HCT116 (cell line): ENCODE measurements at regions not wholly inside any gene's neighbourhood (a gene's known extent, or its start where the extent isn't known, plus 50 kb on each side); places are given as distances from the start of the nearest gene placed in this dataset.

Experiments used
- ATAC-seq: fragments of 200-7000 bp; cut with Tn5 transposase; 2 replicates; pipeline ENCODE4 v1.9.1; 2020; ENCODE audit warnings: mild to moderate bottlenecking, moderate library complexity
- BruUV-seq: library from RNA; stranded (reverse); fragments of 400-500 nt; replicated peaks from 2 replicates; lab custom pipeline; 2021; lab: Mats Ljungman, UMichigan
- CTCF ChIA-PET: fragments of 300-600 bp; sonication (Branson Sonifier 250); formaldehyde crosslinking; loops from one replicate; lab custom pipeline; 2021; ENCODE audit warnings: antibody characterized with exemption; lab: Charles Lee
- POLR2A ChIA-PET: fragments of 300-600, 350-600 bp; sonication (Branson Sonifier 250); formaldehyde crosslinking; loops from one replicate; lab custom pipeline; 2021; ENCODE audit warnings: antibody characterized with exemption; lab: Charles Lee
- RAD21 ChIA-PET, 2 experiments: fragments of 300-600 bp; sonication (Branson Sonifier 250); formaldehyde crosslinking; loops; one replicate each; lab custom pipeline; 2023; ENCODE audit warnings: low total read pairs in 2 of 2; ENCODE audit not compliant: uncharacterized antibody in 2 of 2, unreplicated experiment in 2 of 2, low non-redundant PET in 1 of 2; lab: Charles Lee
- DNase-seq: peaks from one replicate; pipeline ENCODE4 v3.0.0-alpha.2; 2010; ENCODE audit warnings: low read depth, low spot score
- H2AFZ ChIP-seq: fragments of 200-600 bp; shearing (Covaris generic), sonication (generic); 2 replicates; pipeline ENCODE4 v1.6.1; 2017; ENCODE audit warnings: low read depth, mixed run types, mixed read lengths, antibody characterized with exemption, low read length; ENCODE audit not compliant: poor library complexity, severe bottlenecking
- H3K27ac ChIP-seq: 2 replicates; pipeline ENCODE4 v1.5.1; 2012; ENCODE audit warnings: low read depth, low read length
- H3K27me3 ChIP-seq: fragments of 200-600 bp; sonication (generic); 2 replicates; pipeline ENCODE4 v1.6.1; 2016; ENCODE audit warnings: mixed run types, low read length, mixed read lengths; ENCODE audit not compliant: insufficient read depth
- H3K36me3 ChIP-seq, 2 experiments: fragments of 200-500 bp in 1 of 2; fragments of 200-600 bp in 1 of 2; sonication (Bioruptor generic) in 1 of 2; sonication (generic) in 1 of 2; 2 replicates each; pipeline versions ENCODE4 v1.5.1 to v1.6.1; 2014 to 2016; ENCODE audit warnings: low read length in 2 of 2, inconsistent platforms in 1 of 2, mixed read lengths in 1 of 2, mixed run types in 1 of 2; ENCODE audit not compliant: insufficient read depth in 2 of 2, control insufficient read depth in 1 of 2
- H3K4me1 ChIP-seq, 2 experiments: fragments of 200-600 bp in 1 of 2; sonication (generic) in 1 of 2; 2 replicates each; pipeline versions ENCODE4 v1.5.1 to v1.6.1; 2012 to 2017; ENCODE audit warnings: low read length in 2 of 2, inconsistent platforms in 1 of 2, mild to moderate bottlenecking in 1 of 2, mixed read lengths in 1 of 2, mixed run types in 1 of 2, moderate library complexity in 1 of 2; ENCODE audit not compliant: insufficient read depth in 2 of 2, control insufficient read depth in 1 of 2
- H3K4me2 ChIP-seq: fragments of 200-600 bp; sonication (generic); 2 replicates; pipeline ENCODE4 v1.6.1; 2017; ENCODE audit warnings: mixed run types, low read length, mixed read lengths
- H3K4me3 ChIP-seq, 2 experiments: fragments of 200-600 bp in 1 of 2; sonication (generic) in 1 of 2; replicated peaks in 1 of 2; 2 replicates each; pipeline ENCODE4 v1.5.1; 2011 to 2016; ENCODE audit warnings: low read length in 2 of 2, control low read depth in 1 of 2, low read depth in 1 of 2, mild to moderate bottlenecking in 1 of 2, mixed read lengths in 1 of 2, mixed run types in 1 of 2
- H3K79me2 ChIP-seq: fragments of 200-600 bp; sonication (generic); 2 replicates; pipeline ENCODE4 v1.6.1; 2017; ENCODE audit warnings: mild to moderate bottlenecking, mixed run types, low read length, moderate library complexity, mixed read lengths; ENCODE audit not compliant: insufficient read depth
- H3K9ac ChIP-seq: fragments of 200-600 bp; sonication (generic); 2 replicates; pipeline ENCODE4 v1.6.1; 2016; ENCODE audit warnings: low read length, mixed read lengths
- H3K9me2 ChIP-seq: fragments of 200-600 bp; sonication (generic), shearing (Covaris generic); 2 replicates; pipeline ENCODE4 v1.6.1; 2017; ENCODE audit warnings: mixed run types, mild to moderate bottlenecking, moderate library complexity; ENCODE audit not compliant: insufficient read depth
- H3K9me3 ChIP-seq, 2 experiments: fragments of 200-500 bp in 1 of 2; fragments of 200-600 bp in 1 of 2; sonication (Bioruptor generic) in 1 of 2; sonication (generic) in 1 of 2; 2 replicates each; pipeline ENCODE4 v1.6.1; 2014 to 2017; ENCODE audit warnings: low read length in 2 of 2, mixed read lengths in 2 of 2, inconsistent platforms in 1 of 2, low read depth in 1 of 2, mild to moderate bottlenecking in 1 of 2, mixed run types in 1 of 2, moderate library complexity in 1 of 2; ENCODE audit not compliant: control insufficient read depth in 1 of 2, insufficient read depth in 1 of 2
- H4K20me1 ChIP-seq: fragments of 200-600 bp; sonication (generic), shearing (Covaris generic); 2 replicates; pipeline ENCODE4 v1.6.1; 2017; ENCODE audit warnings: mixed run types, mild to moderate bottlenecking, moderate library complexity; ENCODE audit not compliant: insufficient read depth
- EGR1 ChIP-seq: IDR thresholded peaks from 2 replicates; pipeline ENCODE4 v1.6.1; 2012; ENCODE audit warnings: low read depth
- ELF1 ChIP-seq: IDR thresholded peaks from 2 replicates; pipeline ENCODE4 v1.6.1; 2012; ENCODE audit warnings: low read depth, borderline replicate concordance
- EZH2phosphoT487 ChIP-seq: fragments of 200-600 bp; IDR thresholded peaks from 2 replicates; pipeline ENCODE4 v1.6.1; 2018; ENCODE audit warnings: antibody characterized with exemption, borderline replicate concordance
- FOSL1 ChIP-seq: IDR thresholded peaks from 2 replicates; pipeline ENCODE4 v1.6.1; 2012; ENCODE audit warnings: low read depth
- POLR2A ChIP-seq: IDR thresholded peaks from 2 replicates; pipeline ENCODE4 v1.7.0; 2011; ENCODE audit warnings: borderline replicate concordance; ENCODE audit not compliant: insufficient read depth, insufficient read length; ENCODE audit errors: extremely low read depth
- POLR2AphosphoS5 ChIP-seq: IDR thresholded peaks from 2 replicates; pipeline ENCODE4 v1.6.1; 2011; ENCODE audit warnings: mild to moderate bottlenecking, low read depth, low read length, moderate library complexity
- SIN3A ChIP-seq: IDR thresholded peaks from 2 replicates; pipeline ENCODE4 v1.6.1; 2012; ENCODE audit warnings: low read depth
- SP1 ChIP-seq: IDR thresholded peaks from 2 replicates; pipeline ENCODE4 v1.6.1; 2012; ENCODE audit warnings: low read depth
- TCF7L2 ChIP-seq: IDR thresholded peaks from 2 replicates; pipeline ENCODE4 v1.7.0; 2011; ENCODE audit warnings: borderline replicate concordance, inconsistent platforms; ENCODE audit not compliant: insufficient read depth, insufficient read length; ENCODE audit errors: extremely low read depth
- ZBTB33 ChIP-seq: IDR thresholded peaks from 2 replicates; pipeline ENCODE4 v1.6.1; 2011; ENCODE audit warnings: mild to moderate bottlenecking, low read length, moderate library complexity; ENCODE audit not compliant: insufficient replicate concordance; ENCODE audit errors: extremely low read depth
- ZFX ChIP-seq: fragments of 450-650 bp; IDR thresholded peaks from 2 replicates; pipeline ENCODE4 v1.6.1; 2017
- intact Hi-C: fragments of 100-400 bp; cut with micrococcal nuclease; formaldehyde crosslinking; loops from 2 replicates; pipeline ENCODE4 v1.10.0; 2022

GRCh38 chr13:110056640-110057039, 250.3 kb downstream of the COL4A1 start:
- H3K27ac ChIP-seq, result no peak overlapping the region
- H2AFZ ChIP-seq, result no peak overlapping the region
- no peaks in the 10 kb centered on the region for H3K79me2 ChIP-seq
- CTCF ChIA-PET, result no interaction called here
- DNase-seq, result no peak
- no peak overlapping the region for H3K9ac ChIP-seq
- RAD21 ChIA-PET, result no interaction called here
- H3K9me3 ChIP-seq, result no peaks in the 10 kb centered on the region
- H3K9me2 ChIP-seq, result no peaks in the 10 kb centered on the region
- no peak for TF ChIP-seq ZBTB33
- TF ChIP-seq ZFX, result no peak
- TF ChIP-seq FOSL1, result no peak
- TF ChIP-seq SP1, result no peak
- no peak for TF ChIP-seq EZH2phosphoT487
- TF ChIP-seq ELF1, result no peak
- no peak for TF ChIP-seq POLR2A
- no peak for TF ChIP-seq SIN3A
- TF ChIP-seq EGR1, result no peak
- no peak for TF ChIP-seq TCF7L2
- H4K20me1 ChIP-seq, result no peaks in the 10 kb centered on the region
- intact Hi-C loops, result no loop called here
- H3K4me3 ChIP-seq, result no peak overlapping the region
- H3K27me3 ChIP-seq, result no peaks in the 10 kb centered on the region
- no TSS peak for BruUV-seq
- H3K36me3 ChIP-seq, result no peaks in the 10 kb centered on the region
- no peak for ATAC-seq
- POLR2A ChIA-PET, result no interaction called here
- no peak overlapping the region for H3K4me2 ChIP-seq
- no peaks in the 10 kb centered on the region for H3K4me1 ChIP-seq

GRCh38 chr13:110055089-110055488, 251.9 kb downstream of the COL4A1 start:
- H2AFZ ChIP-seq, result no peak overlapping the region
- intact Hi-C loops, result no loop called here
- no peaks in the 10 kb centered on the region for H3K9me3 ChIP-seq
- RAD21 ChIA-PET, result no interaction called here
- no peak overlapping the region for H3K4me2 ChIP-seq
- POLR2A ChIA-PET, result no interaction called here
- no TSS peak for BruUV-seq
- TF ChIP-seq FOSL1, result no peak
- no peak for TF ChIP-seq POLR2AphosphoS5
- no peaks in the 10 kb centered on the region for H3K4me1 ChIP-seq
- ATAC-seq (no peak), DNase-seq (no peak)
- no peaks in the 10 kb centered on the region for H4K20me1 ChIP-seq
- H3K79me2 ChIP-seq, result no peaks in the 10 kb centered on the region
- no peak overlapping the region for H3K27ac ChIP-seq
- no peak overlapping the region for H3K4me3 ChIP-seq
- no peaks in the 10 kb centered on the region for H3K27me3 ChIP-seq
- CTCF ChIA-PET, result no interaction called here
- H3K36me3 ChIP-seq, result no peaks in the 10 kb centered on the region
- no peaks in the 10 kb centered on the region for H3K9me2 ChIP-seq
- H3K9ac ChIP-seq, result no peak overlapping the region
